Activated CD8-positive, alpha-beta T cell treated with anti-CD3 and anti-CD28 coated beads, Interleukin-2, amount 10 ng/mL, durations not matched to agents 7 days and 5 days (primary cell): ENCODE measurements at regions not wholly inside any gene's neighbourhood (a gene's known extent, or its start where the extent isn't known, plus 50 kb on each side); places are given as distances from the start of the nearest gene placed in this dataset.
"Not testable (repeated sequence)": the region's sequence is repeated elsewhere in the genome, so short reads cannot be mapped to it uniquely, and the experiment has no call there.

Experiments used
- ATAC-seq: fragments of 150-1000 bp; cut with Tn5 transposase; one replicate; pipeline ENCODE4 v1.10.0; 2021; ENCODE audit warnings: moderate library complexity
- CTCF ChIA-PET: fragments of 350-600 bp; sonication (Branson Sonifier 250); formaldehyde crosslinking; loops from one replicate; lab custom pipeline; 2021; ENCODE audit warnings: antibody characterized with exemption; lab: Charles Lee
- POLR2A ChIA-PET: fragments of 350-600 bp; sonication (Branson Sonifier 250); formaldehyde crosslinking; loops from one replicate; lab custom pipeline; 2021; ENCODE audit warnings: antibody characterized with exemption; lab: Charles Lee
- DNase-seq: peaks from one replicate; pipeline ENCODE4 v3.0.0-alpha.2; 2020
- H3K27ac Mint-ChIP-seq: one replicate; pipeline ENCODE4 v1.8.0; 2021; ENCODE audit warnings: mild to moderate bottlenecking, mixed read lengths
- H3K27me3 Mint-ChIP-seq: one replicate; pipeline ENCODE4 v1.8.0; 2021; ENCODE audit warnings: low read depth, mixed read lengths
- H3K36me3 Mint-ChIP-seq: one replicate; pipeline ENCODE4 v1.8.0; 2021; ENCODE audit warnings: low read depth, mixed read lengths
- H3K4me1 Mint-ChIP-seq: one replicate; pipeline ENCODE4 v1.8.0; 2021; ENCODE audit warnings: low read depth, mixed read lengths
- H3K4me3 Mint-ChIP-seq: one replicate; pipeline ENCODE4 v1.8.0; 2021; ENCODE audit warnings: mild to moderate bottlenecking, mixed read lengths
- H3K9me3 Mint-ChIP-seq: one replicate; pipeline ENCODE4 v1.8.0; 2022; ENCODE audit warnings: mixed read lengths; ENCODE audit not compliant: insufficient read depth

DNA sequence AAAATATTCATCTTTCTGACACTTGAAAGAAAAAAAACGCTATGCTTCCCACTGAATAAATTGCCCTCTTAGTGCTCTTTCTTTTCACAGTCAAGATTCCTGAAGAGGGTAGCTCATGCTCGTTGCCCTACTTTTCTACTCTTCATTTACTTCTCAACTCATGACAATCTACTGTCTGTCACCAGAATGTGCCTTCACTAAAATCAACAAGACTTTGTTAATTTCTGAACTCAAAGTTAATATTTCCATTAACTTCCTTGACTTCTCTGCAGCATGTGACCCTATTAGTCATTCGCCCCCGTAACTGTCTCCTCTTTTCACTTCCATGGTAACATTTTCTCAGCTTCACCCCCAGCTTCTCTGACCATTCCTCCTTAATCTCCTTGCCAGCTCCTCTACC, 98.9 kb upstream of the MAPRE2 start:
- ChIA-PET POLR2A (no interaction called here), CTCF (no interaction called here)
- ATAC-seq, result no peak
- H3K4me1 Mint-ChIP-seq, result no peaks in the 10 kb centered on the region
- no peaks in the 10 kb centered on the region for H3K9me3 Mint-ChIP-seq
- no peak for DNase-seq
- no peaks in the 10 kb centered on the region for H3K36me3 Mint-ChIP-seq
- no peak overlapping the region for H3K27ac Mint-ChIP-seq
- H3K27me3 Mint-ChIP-seq, result peaks cover 22% of the 10 kb centered on the region
- H3K4me3 Mint-ChIP-seq, result no peak overlapping the region

DNA sequence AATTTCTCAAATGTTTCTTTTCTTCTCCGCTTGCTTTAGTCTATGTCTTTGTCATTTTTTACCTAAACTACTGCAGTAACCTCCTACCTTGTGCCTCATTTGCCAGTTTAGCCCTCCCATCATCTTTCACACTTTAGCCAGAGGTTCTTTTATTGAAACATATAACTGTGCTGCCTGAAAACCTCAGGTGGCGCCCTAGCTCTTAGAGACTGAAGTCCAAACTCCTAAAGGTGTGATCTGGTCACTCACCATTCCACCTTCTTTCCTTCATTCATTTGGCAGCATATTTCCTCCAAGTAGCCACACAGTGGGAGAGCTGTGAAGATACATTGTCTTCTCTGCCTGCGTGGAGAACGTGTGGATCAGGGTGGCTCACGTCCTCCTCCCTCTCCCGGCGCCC, 98.2 kb upstream of the MAPRE2 start:
- Mint-ChIP-seq H3K36me3 (no peaks in the 10 kb centered on the region), H3K27me3 (peaks cover 20% of the 10 kb centered on the region), H3K4me1 (no peaks in the 10 kb centered on the region), H3K9me3 (no peaks in the 10 kb centered on the region), H3K4me3 (no peak overlapping the region), H3K27ac (no peak overlapping the region)
- ATAC-seq, result no peak
- CTCF ChIA-PET, result no interaction called here
- no peak for DNase-seq
- POLR2A ChIA-PET, result no interaction called here

DNA sequence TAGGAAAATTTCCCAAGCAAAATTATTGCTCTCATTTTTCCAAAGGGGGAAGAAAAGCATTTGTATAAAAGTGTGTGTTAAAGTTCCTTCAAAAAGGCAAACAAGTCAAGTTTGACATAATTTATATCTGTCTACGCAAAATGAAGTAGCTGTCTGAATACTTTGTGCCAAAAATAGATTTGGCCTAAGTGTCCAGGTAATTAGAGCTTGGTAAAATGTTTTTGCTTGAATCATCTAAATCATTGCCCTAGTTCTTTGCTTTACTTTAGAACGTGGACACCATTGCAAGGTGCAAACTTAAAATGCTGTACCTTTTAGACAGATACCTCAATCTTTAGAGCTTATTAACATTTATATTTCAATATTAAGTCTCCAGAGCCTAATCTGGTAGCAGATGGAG, 97.6 kb upstream of the MAPRE2 start:
- CTCF ChIA-PET, result interaction anchor here (1.0 kb wide), 1 partner anchor 14 kb away, joined by 3 read pairs; no protein-coding TSS in a partner anchor
- DNase-seq, result no peak
- Mint-ChIP-seq H3K4me3 (no peak overlapping the region), H3K27me3 (peaks cover 20% of the 10 kb centered on the region), H3K36me3 (no peaks in the 10 kb centered on the region), H3K27ac (no peak overlapping the region), H3K9me3 (no peaks in the 10 kb centered on the region), H3K4me1 (no peaks in the 10 kb centered on the region)
- POLR2A ChIA-PET, result no interaction called here
- ATAC-seq, result no peak

DNA sequence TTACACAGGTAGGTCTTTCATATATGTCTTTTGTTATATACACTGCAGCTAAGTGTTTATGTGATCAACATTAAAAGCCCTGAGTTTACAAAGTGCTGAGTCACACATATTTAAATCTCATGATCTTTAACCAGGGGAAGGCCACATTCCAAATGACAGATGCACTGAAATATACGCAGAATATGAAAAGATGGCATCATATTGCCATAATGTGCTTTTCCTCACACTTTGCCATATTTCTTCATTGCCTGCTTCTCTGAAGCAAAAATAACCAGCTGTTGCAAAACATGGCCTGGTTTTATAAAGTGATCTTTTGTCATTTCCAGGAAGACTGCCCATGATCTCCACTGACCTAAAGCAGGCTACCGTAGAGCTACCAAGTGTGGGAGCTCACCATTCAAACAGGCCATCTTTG, 93.5 kb upstream of the MAPRE2 start:
- no peaks in the 10 kb centered on the region for H3K9me3 Mint-ChIP-seq
- POLR2A ChIA-PET, result no interaction called here
- H3K4me3 Mint-ChIP-seq, result no peak overlapping the region
- no peak for DNase-seq
- H3K4me1 Mint-ChIP-seq, result no peaks in the 10 kb centered on the region
- H3K36me3 Mint-ChIP-seq, result no peaks in the 10 kb centered on the region
- H3K27ac Mint-ChIP-seq, result no peak overlapping the region
- H3K27me3 Mint-ChIP-seq, result peaks cover 11% of the 10 kb centered on the region
- CTCF ChIA-PET, result no interaction called here
- no peak for ATAC-seq

DNA sequence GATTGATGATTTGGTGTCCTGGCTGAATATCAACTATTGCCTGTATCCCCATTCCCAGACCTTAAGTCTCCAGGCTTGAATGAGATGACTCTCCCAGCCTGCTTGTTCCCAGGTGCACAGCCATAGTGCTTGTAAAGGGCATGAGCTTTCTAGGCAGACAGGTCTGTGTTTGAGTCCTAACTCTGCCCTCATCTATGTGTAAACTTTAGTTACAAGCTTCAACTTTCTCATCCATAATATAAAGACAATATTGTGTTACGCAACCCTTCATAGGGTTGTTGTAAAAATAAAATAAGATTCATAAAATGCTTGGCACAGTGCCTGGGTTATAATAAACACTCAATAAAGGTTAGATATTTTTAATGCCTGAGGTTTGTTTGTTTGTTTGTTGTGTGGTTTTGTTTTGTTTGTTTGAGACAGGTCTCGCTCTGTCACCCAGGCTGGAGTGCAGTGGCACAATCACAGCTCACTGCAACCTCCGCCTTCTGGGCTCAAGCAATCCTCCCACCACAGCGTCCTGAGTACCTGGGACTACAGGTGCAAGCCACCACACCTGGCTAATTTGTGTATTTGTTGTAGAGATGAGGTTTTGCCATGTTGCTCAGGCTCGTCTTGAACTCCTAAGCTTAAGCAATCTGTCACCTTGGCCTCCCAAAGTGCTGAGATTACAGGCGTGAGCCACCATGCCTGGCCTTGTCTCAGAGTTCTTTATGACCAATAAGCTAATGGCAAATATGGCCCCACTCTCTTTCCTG, 89.4 kb upstream of the MAPRE2 start:
- ATAC-seq (no peak), DNase-seq (no peak)
- H3K9me3 Mint-ChIP-seq, result no peaks in the 10 kb centered on the region
- H3K4me3 Mint-ChIP-seq, result no peak overlapping the region
- H3K4me1 Mint-ChIP-seq, result no peaks in the 10 kb centered on the region
- ChIA-PET CTCF (no interaction called here), POLR2A (no interaction called here)
- peaks cover 2% of the 10 kb centered on the region for H3K27me3 Mint-ChIP-seq
- H3K36me3 Mint-ChIP-seq, result no peaks in the 10 kb centered on the region
- no peak overlapping the region for H3K27ac Mint-ChIP-seq

DNA sequence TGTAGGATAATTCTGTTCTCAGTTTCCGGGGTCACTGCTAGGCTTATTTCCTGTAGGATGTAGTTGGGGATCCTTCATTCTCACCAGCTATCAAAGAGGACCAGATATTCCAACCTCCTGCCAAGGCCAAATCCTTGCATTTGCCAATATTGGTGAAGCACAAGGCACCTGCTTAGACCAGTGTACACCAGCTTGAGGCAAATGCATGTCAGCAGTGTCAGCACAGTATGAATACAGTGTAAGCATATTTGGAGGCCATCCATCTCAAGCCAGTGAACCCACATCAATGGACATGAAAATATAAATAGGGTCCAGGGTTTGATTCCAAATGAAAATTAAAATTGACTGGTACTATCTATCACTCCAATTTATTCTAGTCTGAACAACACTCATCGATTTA, 88.0 kb upstream of the MAPRE2 start:
- ChIA-PET CTCF (no interaction called here), POLR2A (no interaction called here)
- Mint-ChIP-seq H3K4me1 (no peaks in the 10 kb centered on the region), H3K4me3 (no peak overlapping the region), H3K9me3 (no peaks in the 10 kb centered on the region), H3K27me3 (peaks cover 5% of the 10 kb centered on the region), H3K36me3 (no peaks in the 10 kb centered on the region), H3K27ac (no peak overlapping the region)
- DNase-seq (no peak), ATAC-seq (no peak)

DNA sequence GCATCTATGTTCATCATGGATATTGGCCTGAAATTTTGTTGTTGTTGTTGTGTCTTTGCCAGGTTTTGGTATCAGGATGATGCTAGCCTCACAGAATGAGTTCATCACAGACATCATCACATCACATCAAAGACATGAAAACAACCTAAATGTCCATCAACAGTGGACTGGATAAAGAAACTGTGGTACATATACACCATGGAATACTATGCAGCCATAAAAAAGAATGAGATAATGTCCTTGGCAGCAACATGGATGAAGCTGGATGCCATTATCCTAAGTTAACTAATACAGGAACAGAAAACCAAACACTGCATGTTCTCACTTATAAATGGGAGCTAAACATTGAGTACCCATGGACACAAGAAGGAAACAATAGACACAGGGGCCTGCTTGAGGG, 85.7 kb upstream of the MAPRE2 start:
- H3K27me3 Mint-ChIP-seq, H3K4me1 Mint-ChIP-seq, DNase-seq, CTCF ChIA-PET, H3K27ac Mint-ChIP-seq, H3K36me3 Mint-ChIP-seq, H3K9me3 Mint-ChIP-seq, ATAC-seq, POLR2A ChIA-PET, H3K4me3 Mint-ChIP-seq: not testable (repeated sequence)

DNA sequence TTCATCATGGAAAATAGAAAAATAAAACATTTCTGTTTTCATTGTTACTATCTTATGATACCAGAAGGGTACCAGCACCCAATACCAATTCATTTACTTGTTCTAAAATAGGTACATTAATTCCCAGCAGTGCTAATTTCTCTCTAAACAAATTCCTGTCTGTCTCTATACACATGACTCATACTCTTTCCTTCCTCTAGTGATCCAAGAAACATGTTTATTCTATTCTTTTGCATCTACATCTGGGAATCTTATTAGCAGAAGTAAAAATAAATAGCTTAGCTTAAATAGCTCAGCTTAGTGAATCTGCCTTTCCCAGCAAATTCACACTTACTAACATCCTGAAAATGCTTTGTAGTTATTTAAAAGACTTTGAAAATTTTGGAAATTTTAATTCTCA, 84.5 kb upstream of the MAPRE2 start:
- Mint-ChIP-seq H3K9me3 (no peaks in the 10 kb centered on the region), H3K36me3 (no peaks in the 10 kb centered on the region), H3K27ac (no peak overlapping the region), H3K27me3 (peaks cover 13% of the 10 kb centered on the region), H3K4me3 (no peak overlapping the region), H3K4me1 (no peaks in the 10 kb centered on the region)
- no peak for DNase-seq
- POLR2A ChIA-PET, result no interaction called here
- CTCF ChIA-PET, result no interaction called here
- no peak for ATAC-seq

DNA sequence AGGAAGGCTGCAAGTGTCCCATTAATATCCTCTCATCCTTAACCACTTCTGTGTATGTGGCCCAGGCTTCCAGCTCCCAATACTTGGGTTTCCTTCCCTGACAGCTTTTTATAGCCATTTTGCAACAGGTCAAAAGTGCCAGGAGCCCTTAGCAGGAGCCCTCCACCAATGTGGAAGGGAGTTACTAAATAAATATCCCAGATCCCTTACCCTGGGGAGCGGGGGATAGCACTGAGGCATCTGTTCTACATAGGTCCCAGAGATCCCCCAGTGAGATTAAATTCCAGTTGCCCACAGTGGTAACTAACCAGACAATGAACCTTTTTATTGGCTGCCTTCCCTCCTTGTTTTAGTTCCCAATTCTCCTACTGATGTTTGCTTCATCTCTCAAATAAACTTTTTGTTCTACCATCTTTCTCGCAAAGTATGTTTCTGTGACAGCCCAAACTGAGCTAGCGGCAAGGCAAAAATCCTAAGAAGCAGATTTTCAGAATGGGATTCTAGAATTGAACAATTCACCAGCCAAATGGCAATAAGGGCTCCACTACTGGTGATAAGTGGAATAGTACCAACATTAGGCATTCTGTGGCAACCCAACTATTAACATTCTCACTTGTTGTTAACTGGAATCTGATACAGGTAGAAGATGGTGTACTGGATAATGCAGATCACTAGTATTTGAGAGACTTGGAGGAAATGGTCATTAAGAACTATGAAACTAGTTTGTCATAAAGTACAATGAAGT, 83.9 kb upstream of the MAPRE2 start:
- ChIA-PET POLR2A (no interaction called here), CTCF (no interaction called here)
- peaks cover 13% of the 10 kb centered on the region for H3K27me3 Mint-ChIP-seq
- ATAC-seq, result no peak
- H3K9me3 Mint-ChIP-seq, result no peaks in the 10 kb centered on the region
- no peak overlapping the region for H3K27ac Mint-ChIP-seq
- no peaks in the 10 kb centered on the region for H3K4me1 Mint-ChIP-seq
- H3K4me3 Mint-ChIP-seq, result no peak overlapping the region
- no peak for DNase-seq
- no peaks in the 10 kb centered on the region for H3K36me3 Mint-ChIP-seq

DNA sequence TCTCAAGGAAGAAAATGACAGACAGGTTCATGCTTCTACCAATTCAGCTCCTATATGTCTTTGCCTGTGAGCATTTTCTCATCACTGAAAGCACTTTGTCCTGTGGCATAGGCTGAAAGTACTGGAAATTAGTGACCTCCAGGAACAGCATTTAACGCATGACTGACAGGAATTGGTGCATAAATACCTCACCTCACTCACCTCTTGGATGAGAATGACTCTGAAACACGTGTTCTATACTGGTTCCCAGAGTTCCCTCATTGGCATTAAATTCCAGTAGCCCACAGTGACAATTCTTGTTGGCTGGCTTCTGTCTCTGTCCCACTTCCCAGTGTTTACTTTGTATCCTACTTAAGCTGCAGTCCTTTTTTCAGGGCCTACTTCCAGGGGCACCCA, 83.4 kb upstream of the MAPRE2 start:
- CTCF ChIA-PET, result no interaction called here
- no peak for ATAC-seq
- peaks cover 13% of the 10 kb centered on the region for H3K27me3 Mint-ChIP-seq

DNA sequence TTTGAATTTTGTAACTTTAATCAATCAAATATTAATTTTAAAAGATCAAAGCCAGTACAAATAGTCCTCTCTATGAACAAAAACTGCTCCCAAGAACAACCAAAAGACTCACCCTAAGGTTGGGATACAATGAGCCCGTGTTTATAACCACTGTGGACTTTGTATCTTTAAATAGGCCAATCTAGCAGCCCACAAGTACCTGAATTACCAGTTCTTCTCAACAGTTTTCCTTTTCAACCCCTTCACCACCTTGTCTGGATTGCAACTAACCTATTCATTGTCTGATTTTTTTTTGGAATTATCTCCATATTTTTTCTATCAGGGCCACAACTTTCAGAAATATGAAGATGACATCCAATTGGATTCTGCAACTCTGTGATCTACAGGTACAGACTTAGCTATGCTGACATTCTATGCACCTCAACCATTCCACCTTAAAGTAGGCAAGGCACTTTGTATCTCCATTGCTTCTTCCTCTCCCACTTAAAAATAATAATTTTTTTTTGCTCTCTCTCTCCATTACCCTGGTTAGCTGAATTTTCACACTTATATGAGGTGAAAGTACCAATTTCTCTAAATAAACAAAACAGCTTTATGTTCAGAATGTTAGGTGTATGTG, 81.9 kb upstream of the MAPRE2 start:
- POLR2A ChIA-PET, result interaction anchor here (0.7 kb wide), 1 partner anchor 90 kb away, joined by 4 read pairs; no protein-coding TSS in a partner anchor
- DNase-seq (no peak), ATAC-seq (no peak)
- H3K9me3 Mint-ChIP-seq, result no peaks in the 10 kb centered on the region
- no peaks in the 10 kb centered on the region for H3K36me3 Mint-ChIP-seq
- CTCF ChIA-PET, result no interaction called here
- H3K27me3 Mint-ChIP-seq, result peaks cover 15% of the 10 kb centered on the region
- no peaks in the 10 kb centered on the region for H3K4me1 Mint-ChIP-seq
- H3K27ac Mint-ChIP-seq, result no peak overlapping the region
- no peak overlapping the region for H3K4me3 Mint-ChIP-seq

More for the DNA sequence above, 83.4 kb upstream of the MAPRE2 start:
- no peak for DNase-seq
- Mint-ChIP-seq H3K9me3 (no peaks in the 10 kb centered on the region), H3K36me3 (no peaks in the 10 kb centered on the region), H3K27ac (no peak overlapping the region), H3K4me1 (no peaks in the 10 kb centered on the region), H3K4me3 (no peak overlapping the region)
- POLR2A ChIA-PET, result no interaction called here

DNA sequence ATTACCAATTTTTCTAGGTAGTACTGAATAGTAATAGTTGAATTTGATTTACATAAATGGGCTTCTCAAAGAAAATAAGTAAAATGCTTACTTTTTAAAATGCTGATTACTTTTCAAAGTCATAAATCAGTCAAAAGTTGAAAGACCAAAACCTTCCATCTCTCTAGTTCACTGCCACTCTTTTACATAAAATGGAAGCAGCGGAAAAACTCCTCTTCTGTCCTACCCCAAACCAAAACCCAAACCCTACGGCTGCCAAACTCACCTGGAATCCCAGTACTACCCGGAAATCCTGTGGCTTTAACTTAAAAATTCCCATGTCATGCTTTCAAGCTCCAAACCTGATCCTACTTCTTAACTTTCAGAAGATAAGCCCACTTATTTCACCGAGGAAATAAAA, 81.2 kb upstream of the MAPRE2 start:
- H3K4me1 Mint-ChIP-seq, result no peaks in the 10 kb centered on the region
- no peak for DNase-seq
- no peak for ATAC-seq
- H3K27ac Mint-ChIP-seq, result no peak overlapping the region
- no peak overlapping the region for H3K4me3 Mint-ChIP-seq
- H3K36me3 Mint-ChIP-seq, result no peaks in the 10 kb centered on the region
- CTCF ChIA-PET, result interaction anchor here (1.3 kb wide), 1 partner anchor 11 kb away, joined by 3 read pairs; no protein-coding TSS in a partner anchor
- H3K27me3 Mint-ChIP-seq, result peaks cover 15% of the 10 kb centered on the region
- POLR2A ChIA-PET, result no interaction called here
- H3K9me3 Mint-ChIP-seq, result no peaks in the 10 kb centered on the region
